Mononuclear cell (primary cell): ENCODE measurements at regions not wholly inside any gene's neighbourhood (a gene's known extent, or its start where the extent isn't known, plus 50 kb on each side); places are given as distances from the start of the nearest gene placed in this dataset.

ENCODE experiments used
- H3K27me3 ChIP-seq: 2 replicates; pipeline ENCODE4 v1.6.0; 2011; ENCODE audit warnings: low read length, control low read depth; ENCODE audit not compliant: insufficient read depth
- H3K4me1 ChIP-seq: 2 replicates; pipeline ENCODE4 v1.5.1; 2011; ENCODE audit warnings: mild to moderate bottlenecking, low read length, control low read depth; ENCODE audit not compliant: insufficient read depth
- H3K4me3 ChIP-seq: 2 replicates; pipeline ENCODE4 v1.5.1; 2011; ENCODE audit warnings: mild to moderate bottlenecking, low read length, moderate library complexity
- H3K9me3 ChIP-seq: 2 replicates; pipeline ENCODE4 v1.5.1; 2011; ENCODE audit warnings: low read depth, mild to moderate bottlenecking, control low read depth, low read length

- no peaks in the 10 kb centered on the region for H3K27me3 ChIP-seq
- no peak overlapping the region for H3K4me3 ChIP-seq
- H3K9me3 ChIP-seq = no peaks in the 10 kb centered on the region
- H3K4me1 ChIP-seq = no peaks in the 10 kb centered on the region
Measured at GRCh38 chr5:40046792-40047191, 622.0 kb upstream of the DAB2 start.

- Histone ChIP-seq H3K4me3 (no peak overlapping the region), H3K4me1 (no peaks in the 10 kb centered on the region), H3K9me3 (no peaks in the 10 kb centered on the region), H3K27me3 (no peaks in the 10 kb centered on the region)
Measured at GRCh38 chr5:40045429-40045828, 620.6 kb upstream of the DAB2 start.

GRCh38 chr5:40043916-40044315 lies 619.1 kb upstream of the DAB2 start:
- Histone ChIP-seq H3K9me3 (no peaks in the 10 kb centered on the region), H3K27me3 (no peaks in the 10 kb centered on the region), H3K4me1 (no peaks in the 10 kb centered on the region), H3K4me3 (no peak overlapping the region)

- Histone ChIP-seq H3K9me3 (no peaks in the 10 kb centered on the region), H3K4me3 (no peak overlapping the region), H3K4me1 (no peaks in the 10 kb centered on the region), H3K27me3 (no peaks in the 10 kb centered on the region)
Measured at GRCh38 chr5:40041452-40041851, 616.7 kb upstream of the DAB2 start.

- Histone ChIP-seq H3K27me3 (no peaks in the 10 kb centered on the region), H3K4me3 (no peak overlapping the region), H3K9me3 (no peaks in the 10 kb centered on the region), H3K4me1 (no peaks in the 10 kb centered on the region)
Measured at GRCh38 chr5:40037713-40038112, 612.9 kb upstream of the DAB2 start.

DNA sequence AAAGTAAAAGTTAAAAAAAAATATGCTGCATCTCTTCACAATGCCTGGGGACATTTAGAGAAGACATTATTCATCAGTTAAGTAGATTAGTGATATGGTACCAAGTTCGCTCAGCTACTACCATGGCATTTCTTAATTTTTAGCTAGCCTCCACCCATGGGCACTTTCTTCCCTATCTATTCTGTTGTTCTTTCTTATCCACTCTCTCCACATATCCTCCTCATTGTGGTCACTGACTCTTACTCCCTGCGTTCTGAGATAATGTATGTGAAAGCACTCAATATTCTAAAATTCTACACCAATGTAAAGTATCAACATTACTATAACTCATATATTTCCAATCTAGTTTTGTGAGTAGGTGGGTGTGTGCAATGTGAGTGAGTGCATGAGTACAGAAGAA lies 609.7 kb upstream of the DAB2 start:
- Histone ChIP-seq H3K27me3 (no peaks in the 10 kb centered on the region), H3K9me3 (no peaks in the 10 kb centered on the region), H3K4me3 (no peak overlapping the region), H3K4me1 (no peaks in the 10 kb centered on the region)

DNA sequence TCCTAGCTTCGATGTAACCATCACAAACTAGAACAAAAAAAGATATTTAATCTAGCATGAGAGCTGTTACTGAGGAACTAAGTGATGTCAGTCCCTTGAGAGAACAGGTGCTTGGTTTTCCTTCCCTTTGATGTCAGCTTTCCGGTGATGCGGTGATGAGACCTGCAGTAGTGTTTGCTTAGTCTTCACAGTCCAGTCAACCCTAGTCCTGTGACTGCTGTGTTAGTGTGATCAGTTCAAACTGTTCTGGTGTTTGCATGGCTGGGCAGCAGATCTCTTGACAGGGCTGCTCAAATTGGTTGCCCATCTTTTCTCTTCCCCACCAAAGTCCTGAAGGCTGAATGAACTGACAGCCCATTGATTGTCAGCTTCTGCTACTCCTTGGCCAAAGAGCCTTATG lies 608.6 kb upstream of the DAB2 start:
- Histone ChIP-seq H3K9me3 (no peaks in the 10 kb centered on the region), H3K27me3 (no peaks in the 10 kb centered on the region), H3K4me3 (no peak overlapping the region), H3K4me1 (no peaks in the 10 kb centered on the region)

- H3K9me3 ChIP-seq = no peaks in the 10 kb centered on the region
- no peaks in the 10 kb centered on the region for H3K4me1 ChIP-seq
- H3K27me3 ChIP-seq = no peaks in the 10 kb centered on the region
- no peak overlapping the region for H3K4me3 ChIP-seq
Measured at GRCh38 chr5:40033009-40033408, 608.2 kb upstream of the DAB2 start.

DNA sequence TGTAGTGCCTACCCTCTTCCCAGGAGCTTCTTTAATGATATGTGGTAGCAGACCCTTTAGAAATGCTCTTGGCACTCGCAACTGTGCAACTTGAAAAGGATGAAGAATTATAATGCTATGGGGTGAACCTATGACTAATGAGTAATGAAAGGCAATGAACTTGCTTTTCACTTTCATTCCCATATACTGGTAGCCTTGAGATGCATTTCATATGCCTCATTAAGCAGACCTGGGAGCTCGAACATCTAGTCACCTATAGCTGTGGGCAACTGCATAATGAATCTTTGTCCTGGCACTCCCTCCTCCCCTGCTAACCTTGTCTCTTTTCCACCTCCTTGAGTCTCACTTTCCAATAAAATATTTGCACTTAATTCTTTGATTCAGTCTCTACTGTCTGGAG lies 605.9 kb upstream of the DAB2 start:
- no peaks in the 10 kb centered on the region for H3K4me1 ChIP-seq
- no peaks in the 10 kb centered on the region for H3K27me3 ChIP-seq
- no peaks in the 10 kb centered on the region for H3K9me3 ChIP-seq
- no peak overlapping the region for H3K4me3 ChIP-seq

- Histone ChIP-seq H3K4me1 (no peaks in the 10 kb centered on the region), H3K4me3 (no peak overlapping the region), H3K9me3 (no peaks in the 10 kb centered on the region), H3K27me3 (no peaks in the 10 kb centered on the region)
Measured at GRCh38 chr5:40029711-40030495, 605.1 kb upstream of the DAB2 start.

- no peak overlapping the region for H3K4me3 ChIP-seq
- no peaks in the 10 kb centered on the region for H3K27me3 ChIP-seq
- no peaks in the 10 kb centered on the region for H3K9me3 ChIP-seq
- H3K4me1 ChIP-seq = no peaks in the 10 kb centered on the region
Measured at GRCh38 chr5:40027400-40027799, 602.6 kb upstream of the DAB2 start.

- Histone ChIP-seq H3K4me3 (no peak overlapping the region), H3K4me1 (no peaks in the 10 kb centered on the region), H3K9me3 (no peaks in the 10 kb centered on the region), H3K27me3 (no peaks in the 10 kb centered on the region)
Measured at GRCh38 chr5:40025586-40025985, 600.8 kb upstream of the DAB2 start.

GRCh38 chr5:40022057-40022456 lies 597.3 kb upstream of the DAB2 start:
- H3K4me1 ChIP-seq = peaks cover 2% of the 10 kb centered on the region
- H3K4me3 ChIP-seq = no peak overlapping the region
- no peaks in the 10 kb centered on the region for H3K9me3 ChIP-seq
- H3K27me3 ChIP-seq = no peaks in the 10 kb centered on the region

DNA sequence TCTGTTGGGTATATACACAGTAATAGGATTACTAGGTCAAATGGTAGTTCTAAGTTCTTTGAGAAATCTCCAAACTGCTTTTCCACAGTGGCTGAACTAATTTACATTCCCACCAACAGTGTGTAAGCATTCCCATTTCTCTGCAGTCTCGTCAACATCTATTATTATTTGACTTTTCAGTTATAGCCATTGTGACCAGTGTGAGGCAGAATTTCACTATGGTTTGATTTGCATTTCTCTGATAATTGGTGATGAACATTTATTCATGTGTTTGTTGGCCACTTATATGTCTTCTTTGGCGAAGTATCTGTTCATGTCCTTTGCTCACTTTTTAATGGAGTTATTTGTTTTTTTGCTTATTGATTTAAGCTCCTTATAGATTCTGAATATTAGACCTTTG lies 596.2 kb upstream of the DAB2 start:
- Histone ChIP-seq H3K4me3 (no peak overlapping the region), H3K27me3 (no peaks in the 10 kb centered on the region), H3K4me1 (peaks cover 6% of the 10 kb centered on the region), H3K9me3 (no peaks in the 10 kb centered on the region)

- Histone ChIP-seq H3K27me3 (no peaks in the 10 kb centered on the region), H3K4me3 (no peak overlapping the region), H3K9me3 (no peaks in the 10 kb centered on the region), H3K4me1 (peaks cover 6% of the 10 kb centered on the region)
Measured at GRCh38 chr5:40017918-40018317, 593.1 kb upstream of the DAB2 start.

DNA sequence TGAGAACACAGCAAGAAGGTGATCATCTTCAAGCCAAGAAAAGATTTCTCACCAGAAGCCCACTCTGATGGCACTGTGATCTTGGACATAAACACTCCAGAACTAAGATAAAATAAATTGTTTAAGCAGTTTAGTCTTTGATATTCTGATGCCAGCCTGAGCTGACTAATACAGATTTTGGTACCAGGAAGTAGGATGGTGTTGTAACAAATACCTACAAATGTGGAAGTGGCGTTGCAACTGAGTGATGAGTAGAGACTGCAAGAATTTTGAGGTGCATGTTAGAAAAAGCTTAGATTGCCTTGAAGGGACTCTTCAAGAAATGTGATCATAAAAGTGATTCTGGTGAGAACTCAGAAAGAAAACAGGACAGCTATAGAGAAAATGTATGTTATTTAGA lies 592.4 kb upstream of the DAB2 start:
- no peaks in the 10 kb centered on the region for H3K9me3 ChIP-seq
- H3K4me1 ChIP-seq = peaks cover 6% of the 10 kb centered on the region
- no peaks in the 10 kb centered on the region for H3K27me3 ChIP-seq
- no peak overlapping the region for H3K4me3 ChIP-seq
